ENCODE measurements at regions not wholly inside any gene's neighbourhood (a gene's known extent, or its start where the extent isn't known, plus 50 kb on each side); places are given as distances from the start of the nearest gene placed in this dataset.

DNA sequence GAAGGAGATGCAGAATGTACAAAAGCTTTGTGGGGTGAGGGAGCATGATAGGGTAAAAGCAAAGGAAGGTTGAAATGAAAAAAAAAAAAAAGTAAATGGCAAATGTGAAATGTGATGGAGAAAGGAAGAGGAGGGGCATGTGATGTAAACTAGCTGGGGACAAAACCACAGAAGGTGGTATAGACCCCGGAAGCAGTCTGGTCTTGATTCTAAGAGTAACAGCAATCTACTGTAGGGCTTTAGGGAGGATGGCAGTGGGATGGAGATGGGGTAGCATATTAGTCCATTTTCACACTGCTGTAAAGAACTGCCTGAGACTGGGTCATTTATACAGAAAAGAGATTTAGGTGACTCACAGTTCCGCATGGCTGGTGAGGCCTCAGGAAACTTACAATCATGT, 362.0 kb downstream of the SOCS6 start:
- H3K9me3 Mint-ChIP-seq (ENCODE audit: unreplicated experiment) = peaks cover 4% of the 10 kb centered on the region
- no peaks in the 10 kb centered on the region for H3K27me3 Mint-ChIP-seq (ENCODE audit: unreplicated experiment)
- no peak overlapping the region for H3K27ac Mint-ChIP-seq (ENCODE audit: unreplicated experiment)
- no peak for TF ChIP-seq CTCF (IDR thresholded peaks at IDR 0.05; ENCODE audit: partially characterized antibody, unreplicated experiment)
- no peaks in the 10 kb centered on the region for H3K36me3 Mint-ChIP-seq (ENCODE audit: unreplicated experiment)
- no peak for DNase-seq
- H3K4me1 Mint-ChIP-seq (ENCODE audit: low read depth, unreplicated experiment) = no peaks in the 10 kb centered on the region
- no peak overlapping the region for H3K4me3 Mint-ChIP-seq (ENCODE audit: unreplicated experiment)

DNA sequence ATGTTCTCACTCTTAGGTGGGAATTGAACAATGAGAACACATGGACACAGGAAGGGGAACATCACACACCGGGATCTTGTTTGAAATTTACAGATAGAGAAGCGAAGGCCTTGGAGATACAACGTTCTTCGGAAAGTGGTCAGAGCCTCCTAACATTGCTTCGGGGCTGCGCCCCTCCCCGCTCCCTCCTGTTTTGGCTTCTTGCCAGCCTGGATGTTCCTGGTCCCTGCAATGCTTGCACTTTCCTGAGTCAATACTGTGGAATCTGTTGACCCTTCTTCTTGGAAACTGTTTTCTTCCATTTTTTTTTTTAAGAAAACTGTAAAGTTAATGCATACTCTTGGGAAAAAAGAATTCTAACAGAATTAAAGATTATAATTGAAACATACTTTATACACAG, 360.8 kb downstream of the SOCS6 start:
- Mint-ChIP-seq H3K4me3 (ENCODE audit: unreplicated experiment) (no peak overlapping the region), H3K36me3 (ENCODE audit: unreplicated experiment) (no peaks in the 10 kb centered on the region), H3K27me3 (ENCODE audit: unreplicated experiment) (no peaks in the 10 kb centered on the region), H3K4me1 (ENCODE audit: low read depth, unreplicated experiment) (no peaks in the 10 kb centered on the region), H3K27ac (ENCODE audit: unreplicated experiment) (no peak overlapping the region), H3K9me3 (ENCODE audit: unreplicated experiment) (peaks cover 4% of the 10 kb centered on the region)
- DNase-seq = no peak
- no peak for TF ChIP-seq CTCF (IDR thresholded peaks at IDR 0.05; ENCODE audit: partially characterized antibody, unreplicated experiment)

DNA sequence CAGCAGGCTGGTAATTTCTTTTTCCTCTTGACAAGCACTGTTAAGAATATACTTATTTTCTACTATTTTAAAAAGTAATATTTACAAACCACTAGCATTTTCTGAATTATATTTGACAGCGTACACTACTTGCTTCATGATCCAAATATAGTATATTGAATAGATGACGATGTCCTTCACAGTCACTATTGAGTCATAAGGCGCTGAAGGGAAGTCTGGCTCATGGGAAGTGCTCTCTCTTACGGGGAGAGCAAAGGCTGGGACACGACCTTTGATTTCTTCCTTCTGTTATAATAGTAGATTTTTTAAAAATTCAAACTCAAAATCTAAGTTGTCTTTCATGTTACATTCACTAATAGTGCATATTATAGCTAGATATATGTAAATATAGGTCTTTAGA, 357.1 kb downstream of the SOCS6 start:
- no peaks in the 10 kb centered on the region for H3K27me3 Mint-ChIP-seq (ENCODE audit: unreplicated experiment)
- H3K27ac Mint-ChIP-seq (ENCODE audit: unreplicated experiment) = no peak overlapping the region
- H3K36me3 Mint-ChIP-seq (ENCODE audit: unreplicated experiment) = no peaks in the 10 kb centered on the region
- no peak for TF ChIP-seq CTCF (IDR thresholded peaks at IDR 0.05; ENCODE audit: partially characterized antibody, unreplicated experiment)
- H3K4me1 Mint-ChIP-seq (ENCODE audit: low read depth, unreplicated experiment) = no peaks in the 10 kb centered on the region
- DNase-seq = no peak
- H3K9me3 Mint-ChIP-seq (ENCODE audit: unreplicated experiment) = peaks cover 4% of the 10 kb centered on the region
- no peak overlapping the region for H3K4me3 Mint-ChIP-seq (ENCODE audit: unreplicated experiment)

DNA sequence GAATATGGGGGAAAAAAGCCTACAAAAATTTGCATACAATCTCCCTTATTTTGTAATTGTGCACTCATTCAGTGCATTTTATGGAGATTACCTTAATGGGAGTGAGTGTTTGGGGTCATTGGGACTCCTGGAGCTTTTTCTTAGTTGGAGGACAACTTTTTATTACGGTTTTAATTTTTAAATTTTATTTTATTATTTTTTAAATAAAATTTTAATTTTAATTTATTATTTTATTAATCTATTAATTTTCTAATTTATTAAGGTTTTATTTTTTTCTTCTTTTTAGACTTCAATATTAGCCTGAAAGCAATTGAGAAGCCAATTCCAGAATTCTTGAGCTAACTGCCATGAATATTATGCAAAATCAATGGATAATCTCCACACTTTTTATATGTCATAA, 355.0 kb downstream of the SOCS6 start:
- H3K9me3 Mint-ChIP-seq (ENCODE audit: unreplicated experiment) = no peaks in the 10 kb centered on the region
- TF ChIP-seq CTCF (IDR thresholded peaks at IDR 0.05; ENCODE audit: partially characterized antibody, unreplicated experiment) = no peak
- no peaks in the 10 kb centered on the region for H3K36me3 Mint-ChIP-seq (ENCODE audit: unreplicated experiment)
- H3K4me3 Mint-ChIP-seq (ENCODE audit: unreplicated experiment) = no peak overlapping the region
- H3K27me3 Mint-ChIP-seq (ENCODE audit: unreplicated experiment) = no peaks in the 10 kb centered on the region
- DNase-seq = no peak
- H3K27ac Mint-ChIP-seq (ENCODE audit: unreplicated experiment) = no peak overlapping the region
- no peaks in the 10 kb centered on the region for H3K4me1 Mint-ChIP-seq (ENCODE audit: low read depth, unreplicated experiment)

GRCh38 chr18:70641156-70641775, 352.4 kb downstream of the SOCS6 start:
- DNase-seq = no peak
- H3K36me3 Mint-ChIP-seq (ENCODE audit: unreplicated experiment) = no peaks in the 10 kb centered on the region
- TF ChIP-seq CTCF (IDR thresholded peaks at IDR 0.05; ENCODE audit: partially characterized antibody, unreplicated experiment) = no peak
- H3K4me3 Mint-ChIP-seq (ENCODE audit: unreplicated experiment) = no peak overlapping the region
- H3K27ac Mint-ChIP-seq (ENCODE audit: unreplicated experiment) = no peak overlapping the region
- no peaks in the 10 kb centered on the region for H3K4me1 Mint-ChIP-seq (ENCODE audit: low read depth, unreplicated experiment)
- H3K9me3 Mint-ChIP-seq (ENCODE audit: unreplicated experiment) = no peaks in the 10 kb centered on the region
- H3K27me3 Mint-ChIP-seq (ENCODE audit: unreplicated experiment) = no peaks in the 10 kb centered on the region
